ENCODE measurements at regions not wholly inside any gene's neighbourhood (a gene's known extent, or its start where the extent isn't known, plus 50 kb on each side); places are given as distances from the start of the nearest gene placed in this dataset.

- TF ChIP-seq CTCF (IDR thresholded peaks at IDR 0.05) (no peak), POLR2A (IDR thresholded peaks at IDR 0.05) (no peak), POLR2AphosphoS5 (IDR thresholded peaks at IDR 0.05) (no peak), EP300 (IDR thresholded peaks at IDR 0.05) (no peak)
Observed at GRCh38 chr10:3648576-3648975, 136.4 kb downstream of the KLF6 start.

Data from suprapubic skin (tissue), 4 donors.